PC-9 (cell line): ENCODE measurements at regions not wholly inside any gene's neighbourhood (a gene's known extent, or its start where the extent isn't known, plus 50 kb on each side); places are given as distances from the start of the nearest gene placed in this dataset.

ENCODE experiments used
- BruUV-seq: library from RNA; stranded (reverse); fragments of 400-500 nt; replicated peaks from 2 replicates; lab custom pipeline; 2021; lab: Mats Ljungman, UMichigan
- CTCF ChIA-PET: fragments of 300-600 bp; sonication (Branson Sonifier 250); formaldehyde crosslinking; loops from one replicate; lab custom pipeline; 2022; ENCODE audit warnings: antibody characterized with exemption; lab: Charles Lee
- POLR2A ChIA-PET: fragments of 300-600 bp; sonication (Branson Sonifier 250); formaldehyde crosslinking; loops from one replicate; lab custom pipeline; 2022; ENCODE audit warnings: antibody characterized with exemption; ENCODE audit not compliant: unreplicated experiment; lab: Charles Lee
- DNase-seq, 2 experiments: peaks; one replicate each; pipeline versions ENCODE4 v3.0.0 to v3.0.0-alpha.2; 2015 to 2022; ENCODE audit warnings: mixed read lengths in 1 of 2
- H2AFZ ChIP-seq: fragments of 200-600 bp; sonication (generic); 2 replicates; pipeline ENCODE4 v1.8.1; 2017; ENCODE audit warnings: antibody characterized with exemption
- H3F3A ChIP-seq: fragments of 200-600 bp; sonication (generic); 2 replicates; pipeline ENCODE4 v1.8.1; 2017; ENCODE audit warnings: antibody characterized with exemption, mild to moderate bottlenecking, low read depth; ENCODE audit not compliant: insufficient read depth
- H3K27ac ChIP-seq: fragments of 200-600 bp; sonication (generic); 2 replicates; pipeline ENCODE4 v1.6.1; 2016; ENCODE audit warnings: mixed run types
- H3K27me3 ChIP-seq: fragments of 200-600 bp; sonication (generic); 2 replicates; pipeline ENCODE4 v1.6.1; 2016; ENCODE audit warnings: low read depth, mixed run types; ENCODE audit not compliant: insufficient read depth
- H3K36me3 ChIP-seq: fragments of 200-600 bp; sonication (generic); 2 replicates; pipeline ENCODE4 v1.6.1; 2016; ENCODE audit warnings: low read depth, mixed run types
- H3K4me1 ChIP-seq: fragments of 200-600 bp; sonication (generic); replicated peaks from 2 replicates; pipeline ENCODE4 v1.6.1; 2016; ENCODE audit warnings: mixed run types; ENCODE audit not compliant: insufficient read depth
- H3K4me2 ChIP-seq: fragments of 200-600 bp; sonication (generic); 2 replicates; pipeline ENCODE4 v1.6.1; 2017; ENCODE audit warnings: mixed run types
- H3K4me3 ChIP-seq: fragments of 200-600 bp; sonication (generic); 2 replicates; pipeline ENCODE4 v1.6.1; 2016; ENCODE audit warnings: mixed run types
- H3K79me2 ChIP-seq: fragments of 200-600 bp; sonication (generic); 2 replicates; pipeline ENCODE4 v1.6.1; 2017; ENCODE audit warnings: low read depth, mixed run types
- H3K9me2 ChIP-seq: fragments of 200-600 bp; sonication (generic); 2 replicates; pipeline ENCODE4 v1.8.1; 2017; ENCODE audit warnings: mild to moderate bottlenecking; ENCODE audit not compliant: insufficient read depth
- H3K9me3 ChIP-seq: fragments of 200-600 bp; sonication (generic); 2 replicates; pipeline ENCODE4 v1.8.1; 2016; ENCODE audit warnings: low read depth; ENCODE audit not compliant: insufficient read depth
- H4K20me1 ChIP-seq: fragments of 200-600 bp; sonication (generic); 2 replicates; pipeline ENCODE4 v1.8.1; 2017; ENCODE audit not compliant: insufficient read depth
- CTCF ChIP-seq: fragments of 200-600 bp; sonication (generic); conservative IDR thresholded peaks from 2 replicates; pipeline ENCODE4 v1.6.1; 2017; ENCODE audit warnings: mixed run types, antibody characterized with exemption, mild to moderate bottlenecking, moderate library complexity
- EZH2 ChIP-seq: fragments of 200-600 bp; sonication (generic); IDR thresholded peaks from 2 replicates; pipeline ENCODE4 v1.8.0; 2017; ENCODE audit warnings: antibody characterized with exemption, low read depth
- intact Hi-C: fragments of 100-400 bp; cut with micrococcal nuclease; formaldehyde crosslinking; loops from one replicate; pipeline ENCODE4 v1.10.0; 2022; ENCODE audit not compliant: unreplicated experiment

GRCh38 chr18:23378302-23378686, 74.8 kb upstream of the RIOK3 start:
- no TSS peak for BruUV-seq
- H3K4me3 ChIP-seq = no peak overlapping the region

GRCh38 chr18:23380001-23380550, 73.0 kb upstream of the RIOK3 start:
- ChIA-PET POLR2A (interaction anchor here (0.5 kb wide), 1 partner anchor 544 kb away, joined by 8 read pairs; no protein-coding TSS in a partner anchor), CTCF (interaction anchor here (0.5 to 1.0 kb wide), 3 partner anchors 120 to 246 kb away, joined by 3 to 7 read pairs (median 5); no protein-coding TSS in a partner anchor)
- H3K27me3 ChIP-seq = no peaks in the 10 kb centered on the region
- intact Hi-C loops = loop anchor here (1.0 kb wide), 2 partner anchors 49 to 245 kb away; partner anchors contain the start of gene CABLES1
- no peak overlapping the region for H2AFZ ChIP-seq
- peak overlapping the region; percentile 54 for H3K4me2 ChIP-seq
- H3F3A ChIP-seq = peaks cover 23% of the 10 kb centered on the region
- TF ChIP-seq EZH2 (no peak), CTCF (no peak)
- no peaks in the 10 kb centered on the region for H3K36me3 ChIP-seq
- H3K27ac ChIP-seq = peak overlapping the region; percentile 86
- peaks cover 48% of the 10 kb centered on the region for H3K4me1 ChIP-seq
- peak; percentile 56 to 84 for DNase-seq
- peaks cover 4% of the 10 kb centered on the region; the same call in 1 of the 2 replicates for H3K9me3 ChIP-seq
- no peaks in the 10 kb centered on the region for H3K79me2 ChIP-seq
- H4K20me1 ChIP-seq = no peaks in the 10 kb centered on the region
- no TSS peak for BruUV-seq
- no peak overlapping the region for H3K4me3 ChIP-seq
- H3K9me2 ChIP-seq = no peaks in the 10 kb centered on the region

More at GRCh38 chr18:23378302-23378686, 74.8 kb upstream of the RIOK3 start:
- no peaks in the 10 kb centered on the region for H4K20me1 ChIP-seq
- peaks cover 45% of the 10 kb centered on the region for H3K4me1 ChIP-seq
- no peaks in the 10 kb centered on the region for H3K79me2 ChIP-seq
- ChIA-PET POLR2A (no interaction called here), CTCF (interaction anchor here (0.7 to 1.2 kb wide), 3 partner anchors 23 to 347 kb away, joined by 3 to 6 read pairs (median 5); no protein-coding TSS in a partner anchor)
- H3F3A ChIP-seq = peaks cover 23% of the 10 kb centered on the region
- peak overlapping the region; percentile 86 for H3K27ac ChIP-seq
- intact Hi-C loops = no loop called here
- H3K36me3 ChIP-seq = no peaks in the 10 kb centered on the region
- no peaks in the 10 kb centered on the region for H3K9me2 ChIP-seq
- no peak for TF ChIP-seq EZH2
- TF ChIP-seq CTCF = no peak
- peak in 1 of 2 experiments; percentile 36 for DNase-seq
- peak overlapping the region; percentile 60 for H3K4me2 ChIP-seq
- no peak overlapping the region for H2AFZ ChIP-seq
- peaks cover 4% of the 10 kb centered on the region; the same call in 1 of the 2 replicates for H3K9me3 ChIP-seq
- no peaks in the 10 kb centered on the region for H3K27me3 ChIP-seq

GRCh38 chr18:23380817-23381216, 72.3 kb upstream of the RIOK3 start:
- no TSS peak for BruUV-seq
- Histone ChIP-seq H2AFZ (no peak overlapping the region), H3K9me2 (no peaks in the 10 kb centered on the region), H3K4me3 (no peak overlapping the region), H3K4me1 (peaks cover 55% of the 10 kb centered on the region), H4K20me1 (no peaks in the 10 kb centered on the region), H3K4me2 (peak overlapping the region; percentile 54), H3K27me3 (no peaks in the 10 kb centered on the region), H3K36me3 (no peaks in the 10 kb centered on the region), H3F3A (peaks cover 23% of the 10 kb centered on the region), H3K79me2 (no peaks in the 10 kb centered on the region), H3K9me3 (peaks cover 4% of the 10 kb centered on the region; the same call in 1 of the 2 replicates), H3K27ac (peak overlapping the region; percentile 86)
- ChIA-PET POLR2A (no interaction called here), CTCF (no interaction called here)
- no peak for TF ChIP-seq CTCF
- no peak for TF ChIP-seq EZH2
- intact Hi-C loops = loop anchor here (1.0 kb wide), 2 partner anchors 50 to 246 kb away; partner anchors contain the start of gene CABLES1
- DNase-seq = no peak
